A673 (cell line): ENCODE measurements at regions not wholly inside any gene's neighbourhood (a gene's known extent, or its start where the extent isn't known, plus 50 kb on each side); places are given as distances from the start of the nearest gene placed in this dataset.

Source experiments
- BruUV-seq: library from RNA; stranded (reverse); fragments of 400-500 nt; replicated peaks from 2 replicates; lab custom pipeline; 2021; lab: Mats Ljungman, UMichigan
- CTCF ChIA-PET: fragments of 300-600 bp; sonication (Branson Sonifier 250); formaldehyde crosslinking; loops from one replicate; lab custom pipeline; 2022; ENCODE audit warnings: antibody characterized with exemption; lab: Charles Lee
- POLR2A ChIA-PET: fragments of 300-600 bp; sonication (Branson Sonifier 250); formaldehyde crosslinking; loops from one replicate; lab custom pipeline; 2022; ENCODE audit warnings: antibody characterized with exemption; ENCODE audit not compliant: low non-redundant PET; lab: Charles Lee
- DNase-seq: peaks from one replicate; pipeline ENCODE4 v3.0.0-alpha.2; 2015; ENCODE audit warnings: low spot score
- H3K27ac ChIP-seq: fragments of 200-600 bp; sonication (generic); 2 replicates; pipeline ENCODE4 v1.5.1; 2016; ENCODE audit warnings: mixed run types, low read depth, mild to moderate bottlenecking, mixed read lengths, antibody characterized with exemption, low read length; ENCODE audit not compliant: poor library complexity, severe bottlenecking
- H3K27me3 ChIP-seq: fragments of 200-600 bp; sonication (generic); replicated peaks from 2 replicates; pipeline ENCODE4 v1.6.1; 2017; ENCODE audit warnings: mixed run types, low read depth, mild to moderate bottlenecking, mixed read lengths, antibody characterized with exemption, low read length; ENCODE audit not compliant: insufficient read depth, poor library complexity
- H3K36me3 ChIP-seq: fragments of 200-600 bp; sonication (generic); 2 replicates; pipeline ENCODE4 v1.6.1; 2016; ENCODE audit warnings: mixed run types, mild to moderate bottlenecking, mixed read lengths, antibody characterized with exemption, low read length; ENCODE audit not compliant: insufficient read depth, poor library complexity, severe bottlenecking
- H3K4me1 ChIP-seq: fragments of 200-600 bp; sonication (generic); 2 replicates; pipeline ENCODE4 v1.6.1; 2017; ENCODE audit warnings: mixed run types, mild to moderate bottlenecking, mixed read lengths, antibody characterized with exemption, low read length; ENCODE audit not compliant: insufficient read depth, poor library complexity, severe bottlenecking
- H3K4me3 ChIP-seq: fragments of 200-600 bp; sonication (generic); 2 replicates; pipeline ENCODE4 v1.5.1; 2016; ENCODE audit warnings: low read depth, mixed run types, mild to moderate bottlenecking, mixed read lengths, low read length; ENCODE audit not compliant: poor library complexity, severe bottlenecking
- H3K9me3 ChIP-seq: fragments of 200-600 bp; sonication (generic); 2 replicates; pipeline ENCODE4 v1.6.1; 2016; ENCODE audit warnings: mixed run types, low read depth, mild to moderate bottlenecking, mixed read lengths, antibody characterized with exemption, low read length; ENCODE audit not compliant: poor library complexity, severe bottlenecking
- CTCF ChIP-seq: fragments of 300-800, 200-600 bp; sonication (generic); conservative IDR thresholded peaks from 2 replicates; pipeline ENCODE4 v1.5.1; 2017; ENCODE audit warnings: low read depth, mild to moderate bottlenecking, antibody characterized with exemption, low read length, moderate library complexity, mixed read lengths
- EZH2 ChIP-seq: fragments of 200-600 bp; sonication (generic); IDR thresholded peaks from 2 replicates; pipeline ENCODE4 v1.6.1; 2017; ENCODE audit warnings: borderline replicate concordance, low read depth, mild to moderate bottlenecking, mixed read lengths, antibody characterized with exemption, low read length; ENCODE audit not compliant: poor library complexity, severe bottlenecking
- intact Hi-C: fragments of 100-400 bp; cut with micrococcal nuclease; formaldehyde crosslinking; loops from one replicate; pipeline ENCODE4 v1.10.0; 2022; ENCODE audit not compliant: unreplicated experiment

GRCh38 chr16:5601957-5602356 is 504.4 kb upstream of the EEF2KMT start:
- Histone ChIP-seq H3K4me1 (no peaks in the 10 kb centered on the region), H3K27me3 (no peaks in the 10 kb centered on the region), H3K4me3 (no peak overlapping the region), H3K9me3 (no peaks in the 10 kb centered on the region), H3K27ac (no peak overlapping the region), H3K36me3 (no peaks in the 10 kb centered on the region)
- CTCF ChIA-PET = no interaction called here
- TF ChIP-seq EZH2 (no peak), CTCF (no peak)
- no peak for DNase-seq
- intact Hi-C loops = loop anchor here (10.0 kb wide), 1 partner anchor 367 kb away; no protein-coding TSS in a partner anchor
- POLR2A ChIA-PET = no interaction called here
- BruUV-seq = no TSS peak

GRCh38 chr16:5598793-5599192 is 501.2 kb upstream of the EEF2KMT start:
- intact Hi-C loops = no loop called here
- H3K4me1 ChIP-seq = no peaks in the 10 kb centered on the region
- ChIA-PET CTCF (no interaction called here), POLR2A (no interaction called here)
- DNase-seq = no peak
- BruUV-seq = no TSS peak
- H3K36me3 ChIP-seq = no peaks in the 10 kb centered on the region
- no peak overlapping the region for H3K27ac ChIP-seq
- no peak overlapping the region for H3K4me3 ChIP-seq
- TF ChIP-seq EZH2 (no peak), CTCF (no peak)
- H3K27me3 ChIP-seq = no peaks in the 10 kb centered on the region
- H3K9me3 ChIP-seq = peaks cover 9% of the 10 kb centered on the region

GRCh38 chr16:5595849-5596248 is 498.3 kb upstream of the EEF2KMT start:
- peaks cover 9% of the 10 kb centered on the region for H3K9me3 ChIP-seq
- BruUV-seq = no TSS peak
- no peak overlapping the region for H3K4me3 ChIP-seq
- ChIA-PET CTCF (no interaction called here), POLR2A (no interaction called here)
- intact Hi-C loops = no loop called here
- no peak for DNase-seq
- TF ChIP-seq CTCF = no peak
- TF ChIP-seq EZH2 = no peak
- no peak overlapping the region for H3K27ac ChIP-seq
- no peaks in the 10 kb centered on the region for H3K27me3 ChIP-seq
- no peaks in the 10 kb centered on the region for H3K36me3 ChIP-seq
- H3K4me1 ChIP-seq = peaks cover 10% of the 10 kb centered on the region
